Spinal cord (tissue), 9 donors: ENCODE measurements at regions not wholly inside any gene's neighbourhood (a gene's known extent, or its start where the extent isn't known, plus 50 kb on each side); places are given as distances from the start of the nearest gene placed in this dataset.

ENCODE experiments used
- DNase-seq, 6 donors: peaks; one replicate each; pipeline versions ENCODE4 v3.0.0 to v3.0.0-alpha.2; 2013 to 2015; ENCODE audit warnings: low spot score in 6 of 6, low read depth in 4 of 6
- H3K27ac ChIP-seq: one replicate; pipeline ENCODE4 v1.5.1; 2013; ENCODE audit warnings: low read depth, low read length, control low read depth
- H3K27me3 ChIP-seq: one replicate; pipeline ENCODE4 v1.6.1; 2013; ENCODE audit warnings: low read length; ENCODE audit not compliant: control insufficient read depth, insufficient read depth
- H3K36me3 ChIP-seq: one replicate; pipeline ENCODE4 v1.6.1; 2013; ENCODE audit warnings: low read length; ENCODE audit not compliant: control insufficient read depth, insufficient read depth
- H3K4me1 ChIP-seq: one replicate; pipeline ENCODE4 v1.6.1; 2013; ENCODE audit warnings: low read length; ENCODE audit not compliant: control insufficient read depth, insufficient read depth
- H3K4me3 ChIP-seq: one replicate; pipeline ENCODE4 v1.5.1; 2013; ENCODE audit warnings: low read depth, low read length, control low read depth
- H3K9me3 ChIP-seq: one replicate; pipeline ENCODE4 v1.6.1; 2013; ENCODE audit warnings: low read length; ENCODE audit not compliant: control insufficient read depth, insufficient read depth
- WGBS: methylation state at CpG from one replicate; pipeline ENCODE4 v1.1.5; 2013; ENCODE audit warnings: missing lambda C conversion rate; ENCODE audit not compliant: insufficient coverage; 5-methylcytosine and 5-hydroxymethylcytosine counted together
- donor health status: healthy.

GRCh38 chr4:113849771-113850170 is 88.2 kb upstream of the CAMK2D start:
- 55% methylated on average over 2 of the region's 4 CpGs for WGBS
- DNase-seq, result peak in 3 of 6 donors; percentile 20 to 71 (median 32)
- H3K27me3 ChIP-seq, result no peaks in the 10 kb centered on the region
- no peak overlapping the region for H3K27ac ChIP-seq
- H3K36me3 ChIP-seq, result no peaks in the 10 kb centered on the region
- H3K4me3 ChIP-seq, result no peak overlapping the region
- H3K9me3 ChIP-seq, result no peaks in the 10 kb centered on the region
- H3K4me1 ChIP-seq, result peaks cover 4% of the 10 kb centered on the region

GRCh38 chr4:113847710-113848109 is 86.2 kb upstream of the CAMK2D start:
- WGBS, result 89% methylated on average over 1 of the region's 5 CpGs
- peaks cover 4% of the 10 kb centered on the region for H3K4me1 ChIP-seq
- no peaks in the 10 kb centered on the region for H3K9me3 ChIP-seq
- no peak for DNase-seq
- H3K27me3 ChIP-seq, result no peaks in the 10 kb centered on the region
- H3K4me3 ChIP-seq, result no peak overlapping the region
- H3K36me3 ChIP-seq, result no peaks in the 10 kb centered on the region
- H3K27ac ChIP-seq, result no peak overlapping the region

GRCh38 chr4:113846433-113846832 is 84.9 kb upstream of the CAMK2D start:
- Histone ChIP-seq H3K27me3 (no peaks in the 10 kb centered on the region), H3K36me3 (no peaks in the 10 kb centered on the region), H3K4me1 (peaks cover 4% of the 10 kb centered on the region), H3K4me3 (no peak overlapping the region), H3K9me3 (no peaks in the 10 kb centered on the region), H3K27ac (no peak overlapping the region)
- WGBS, result 82% methylated on average over 2 of the region's 4 CpGs
- no peak for DNase-seq

GRCh38 chr4:113845138-113845537 is 83.6 kb upstream of the CAMK2D start:
- Histone ChIP-seq H3K27ac (no peak overlapping the region), H3K36me3 (no peaks in the 10 kb centered on the region)
- WGBS, result 88% methylated on average over 1 of the region's 5 CpGs

GRCh38 chr4:113844369-113844768 is 82.8 kb upstream of the CAMK2D start:
- no CpG with 5 or more reads among the region's 2 CpGs for WGBS
- Histone ChIP-seq H3K27me3 (no peaks in the 10 kb centered on the region), H3K27ac (no peak overlapping the region), H3K4me1 (no peaks in the 10 kb centered on the region), H3K9me3 (no peaks in the 10 kb centered on the region), H3K36me3 (no peaks in the 10 kb centered on the region), H3K4me3 (no peak overlapping the region)
- DNase-seq, result peak in 1 of 6 donors; percentile 86

More at GRCh38 chr4:113845138-113845537, 83.6 kb upstream of the CAMK2D start:
- no peaks in the 10 kb centered on the region for H3K27me3 ChIP-seq
- no peak for DNase-seq
- H3K9me3 ChIP-seq, result no peaks in the 10 kb centered on the region
- peaks cover 4% of the 10 kb centered on the region for H3K4me1 ChIP-seq
- no peak overlapping the region for H3K4me3 ChIP-seq

- no peak for DNase-seq
- Histone ChIP-seq H3K36me3 (no peaks in the 10 kb centered on the region), H3K9me3 (no peaks in the 10 kb centered on the region), H3K27ac (no peak overlapping the region), H3K27me3 (no peaks in the 10 kb centered on the region), H3K4me3 (no peak overlapping the region), H3K4me1 (no peaks in the 10 kb centered on the region)
- WGBS, result no CpG with 5 or more reads among the region's 2 CpGs
These were observed 79.3 kb upstream of the CAMK2D start for GRCh38 chr4:113840861-113841260.

GRCh38 chr4:113838460-113838859 is 76.9 kb upstream of the CAMK2D start:
- no peaks in the 10 kb centered on the region for H3K27me3 ChIP-seq
- H3K4me1 ChIP-seq, result no peaks in the 10 kb centered on the region
- WGBS, result 100% methylated on average over 1 of the region's 2 CpGs
- H3K27ac ChIP-seq, result no peak overlapping the region
- H3K4me3 ChIP-seq, result no peak overlapping the region
- no peaks in the 10 kb centered on the region for H3K9me3 ChIP-seq
- no peak for DNase-seq
- H3K36me3 ChIP-seq, result no peaks in the 10 kb centered on the region

GRCh38 chr4:113837397-113837796 is 75.9 kb upstream of the CAMK2D start:
- no peak overlapping the region for H3K27ac ChIP-seq
- H3K36me3 ChIP-seq, result no peaks in the 10 kb centered on the region
- no peaks in the 10 kb centered on the region for H3K4me1 ChIP-seq
- no peaks in the 10 kb centered on the region for H3K27me3 ChIP-seq
- no CpG with 5 or more reads among the region's 1 CpG for WGBS
- peak in 1 of 6 donors; percentile 42 for DNase-seq
- H3K4me3 ChIP-seq, result no peak overlapping the region
- H3K9me3 ChIP-seq, result no peaks in the 10 kb centered on the region

GRCh38 chr4:113835005-113835404 is 73.5 kb upstream of the CAMK2D start:
- no peaks in the 10 kb centered on the region for H3K4me1 ChIP-seq
- no CpG with 5 or more reads among the region's 1 CpG for WGBS
- peak in 1 of 6 donors; percentile 14 for DNase-seq
- no peaks in the 10 kb centered on the region for H3K9me3 ChIP-seq
- no peaks in the 10 kb centered on the region for H3K27me3 ChIP-seq
- no peak overlapping the region for H3K4me3 ChIP-seq
- H3K36me3 ChIP-seq, result no peaks in the 10 kb centered on the region
- no peak overlapping the region for H3K27ac ChIP-seq

GRCh38 chr4:113834298-113834697 is 72.8 kb upstream of the CAMK2D start:
- 20% methylated on average over 1 of the region's 3 CpGs for WGBS
- H3K4me1 ChIP-seq, result no peaks in the 10 kb centered on the region
- H3K27ac ChIP-seq, result no peak overlapping the region
- DNase-seq, result peak in 1 of 6 donors; percentile 73
- H3K27me3 ChIP-seq, result no peaks in the 10 kb centered on the region
- no peaks in the 10 kb centered on the region for H3K36me3 ChIP-seq
- no peaks in the 10 kb centered on the region for H3K9me3 ChIP-seq
- H3K4me3 ChIP-seq, result no peak overlapping the region
